Spleen (tissue), 7 donors: ENCODE measurements at regions not wholly inside any gene's neighbourhood (a gene's known extent, or its start where the extent isn't known, plus 50 kb on each side); places are given as distances from the start of the nearest gene placed in this dataset.

Source experiments
- POLR2A ChIP-seq, 3 donors: fragments of 450-650 bp; IDR thresholded peaks; one replicate each; pipeline ENCODE4 v1.5.1; 2017; ENCODE audit warnings: antibody characterized with exemption in 3 of 3, mild to moderate bottlenecking in 1 of 3
- TF ChIP-seq, protein P1 (sequence below), 11 experiments: fragments of 200-600 bp in 7 of 11; fragments of 450-650 bp in 4 of 11; sonication (generic) in 4 of 11; IDR thresholded peaks in 8 of 11; conservative IDR thresholded peaks in 3 of 11; 1 replicate in 7 of 11; 2 replicates in 4 of 11; pipeline versions ENCODE4 v1.4.0 to v1.8.0; 2016 to 2021; ENCODE audit warnings: antibody characterized with exemption in 11 of 11, inconsistent platforms in 4 of 11, mild to moderate bottlenecking in 1 of 11
- donor health status: DM: no; HTN: no; CAD: no; lungs with moderate emphysema.
- donor health status: DM: no; HTN: no; CAD: no.
- donor health status: DM: no; HTN: no; CAD: no.

DNA sequence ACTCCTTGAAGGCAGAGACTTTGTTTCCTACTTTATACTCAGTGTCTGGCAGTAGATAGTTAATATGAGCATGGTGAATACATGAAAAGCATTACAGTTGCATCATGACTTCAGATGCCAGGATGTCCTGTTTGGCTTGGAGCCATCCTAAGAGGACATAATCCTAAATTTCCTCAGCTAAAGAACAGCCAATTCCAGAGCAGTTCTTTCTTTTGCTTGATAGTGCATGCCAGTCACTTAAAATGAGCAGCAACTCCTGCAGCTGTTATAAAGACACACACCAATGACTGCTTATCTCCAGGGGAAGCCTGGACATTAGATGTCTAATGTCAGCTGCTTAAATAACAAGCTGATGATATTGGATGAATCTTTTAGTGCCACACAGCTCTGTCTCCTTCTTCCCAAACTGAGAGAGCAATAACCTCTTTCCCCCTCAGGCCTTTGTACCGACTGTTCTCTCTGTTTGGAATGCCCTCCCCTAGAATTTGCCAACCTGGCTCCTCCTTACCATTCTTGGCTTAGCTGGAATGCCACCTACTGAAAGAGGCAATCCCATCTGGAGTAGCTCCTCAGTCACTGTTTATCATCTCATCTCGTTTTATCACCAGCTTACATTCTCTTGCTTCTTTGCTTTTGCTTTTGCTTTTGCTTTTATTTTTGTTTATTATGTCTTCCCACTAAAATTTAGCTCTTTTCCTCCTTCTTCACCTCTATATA, 100.8 kb upstream of the USP38 start:
- TF ChIP-seq, protein P1, sequence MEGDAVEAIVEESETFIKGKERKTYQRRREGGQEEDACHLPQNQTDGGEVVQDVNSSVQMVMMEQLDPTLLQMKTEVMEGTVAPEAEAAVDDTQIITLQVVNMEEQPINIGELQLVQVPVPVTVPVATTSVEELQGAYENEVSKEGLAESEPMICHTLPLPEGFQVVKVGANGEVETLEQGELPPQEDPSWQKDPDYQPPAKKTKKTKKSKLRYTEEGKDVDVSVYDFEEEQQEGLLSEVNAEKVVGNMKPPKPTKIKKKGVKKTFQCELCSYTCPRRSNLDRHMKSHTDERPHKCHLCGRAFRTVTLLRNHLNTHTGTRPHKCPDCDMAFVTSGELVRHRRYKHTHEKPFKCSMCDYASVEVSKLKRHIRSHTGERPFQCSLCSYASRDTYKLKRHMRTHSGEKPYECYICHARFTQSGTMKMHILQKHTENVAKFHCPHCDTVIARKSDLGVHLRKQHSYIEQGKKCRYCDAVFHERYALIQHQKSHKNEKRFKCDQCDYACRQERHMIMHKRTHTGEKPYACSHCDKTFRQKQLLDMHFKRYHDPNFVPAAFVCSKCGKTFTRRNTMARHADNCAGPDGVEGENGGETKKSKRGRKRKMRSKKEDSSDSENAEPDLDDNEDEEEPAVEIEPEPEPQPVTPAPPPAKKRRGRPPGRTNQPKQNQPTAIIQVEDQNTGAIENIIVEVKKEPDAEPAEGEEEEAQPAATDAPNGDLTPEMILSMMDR (IDR thresholded peaks at IDR 0.05 in 8 of 11, conservative IDR thresholded peaks at IDR 0.05 in 3 of 11), result no peak
- no peak for TF ChIP-seq POLR2A (IDR thresholded peaks at IDR 0.05)
